Breast epithelium (tissue), 3 donors: ENCODE measurements at regions not wholly inside any gene's neighbourhood (a gene's known extent, or its start where the extent isn't known, plus 50 kb on each side); places are given as distances from the start of the nearest gene placed in this dataset.

Experiments used
- POLR2A ChIP-seq: fragments of 450-650 bp; IDR thresholded peaks from one replicate; pipeline ENCODE4 v1.6.1; 2016; ENCODE audit warnings: antibody characterized with exemption, mild to moderate bottlenecking, moderate library complexity
- TF ChIP-seq, protein P1 (sequence below), 3 donors: fragments of 450-650 bp; IDR thresholded peaks; one replicate each; pipeline ENCODE4 v1.5.1; 2016 to 2017; ENCODE audit warnings: antibody characterized with exemption in 3 of 3, mild to moderate bottlenecking in 3 of 3, moderate library complexity in 3 of 3

GRCh38 chr2:222013889-222014288 is 284.9 kb downstream of the PAX3 start:
- TF ChIP-seq, protein P1, sequence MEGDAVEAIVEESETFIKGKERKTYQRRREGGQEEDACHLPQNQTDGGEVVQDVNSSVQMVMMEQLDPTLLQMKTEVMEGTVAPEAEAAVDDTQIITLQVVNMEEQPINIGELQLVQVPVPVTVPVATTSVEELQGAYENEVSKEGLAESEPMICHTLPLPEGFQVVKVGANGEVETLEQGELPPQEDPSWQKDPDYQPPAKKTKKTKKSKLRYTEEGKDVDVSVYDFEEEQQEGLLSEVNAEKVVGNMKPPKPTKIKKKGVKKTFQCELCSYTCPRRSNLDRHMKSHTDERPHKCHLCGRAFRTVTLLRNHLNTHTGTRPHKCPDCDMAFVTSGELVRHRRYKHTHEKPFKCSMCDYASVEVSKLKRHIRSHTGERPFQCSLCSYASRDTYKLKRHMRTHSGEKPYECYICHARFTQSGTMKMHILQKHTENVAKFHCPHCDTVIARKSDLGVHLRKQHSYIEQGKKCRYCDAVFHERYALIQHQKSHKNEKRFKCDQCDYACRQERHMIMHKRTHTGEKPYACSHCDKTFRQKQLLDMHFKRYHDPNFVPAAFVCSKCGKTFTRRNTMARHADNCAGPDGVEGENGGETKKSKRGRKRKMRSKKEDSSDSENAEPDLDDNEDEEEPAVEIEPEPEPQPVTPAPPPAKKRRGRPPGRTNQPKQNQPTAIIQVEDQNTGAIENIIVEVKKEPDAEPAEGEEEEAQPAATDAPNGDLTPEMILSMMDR (IDR thresholded peaks at IDR 0.05) = no peak
- TF ChIP-seq POLR2A = no peak
